ENCODE measurements at regions not wholly inside any gene's neighbourhood (a gene's known extent, or its start where the extent isn't known, plus 50 kb on each side); places are given as distances from the start of the nearest gene placed in this dataset.

GRCh38 chr16:65226077-65226476 is 104.2 kb upstream of the CDH11 start:
- CTCF ChIA-PET (ENCODE audit: partially characterized antibody) = interaction anchor here (0.8 kb wide), 1 partner anchor 101 kb away, joined by 3 read pairs; no protein-coding TSS in a partner anchor
- Histone ChIP-seq H2BK5ac (ENCODE audit: low read depth, low read length) (no peak overlapping the region), H3K36me3 (ENCODE audit: control insufficient read depth in 2 of 4, insufficient read depth in 4 of 4, low read length in 3 of 4) (peaks cover 6 to 24% (median 18%) of the 10 kb centered on the region in 4 experiments), H3K27me3 (replicated peaks in 1 of 4; ENCODE audit: control insufficient read depth in 3 of 4, extremely low read depth in 1 of 4, insufficient read depth in 3 of 4, low read length in 3 of 4) (no peaks in the 10 kb centered on the region; a peak in 1 of 7 replicates), H3K79me2 (ENCODE audit: control insufficient read depth in 1 of 2, insufficient read depth in 2 of 2, low read length in 2 of 2) (peaks cover 0 to 3% of the 10 kb centered on the region in 2 experiments; a peak in 1 of 4 replicates), H3K23me2 (ENCODE audit: low read depth, low read length) (no peaks in the 10 kb centered on the region), H3K9me3 (ENCODE audit: insufficient read depth in 2 of 2, low read depth in 1 of 2, low read length in 1 of 2) (no peaks in the 10 kb centered on the region), H3K27ac (ENCODE audit: low read depth, low read length) (no peak overlapping the region), H4K5ac (ENCODE audit: insufficient read length, low read depth, low read length) (no peak overlapping the region), H3K4me2 (ENCODE audit: insufficient read depth in 1 of 2, low read depth in 2 of 2, low read length in 2 of 2) (0 out of 4 replicates have a peak overlapping the region, but pooled peaks of 1 of the 2 experiments have one; percentile 1), H2BK120ac (replicated peaks; ENCODE audit: low read depth, low read length) (no peak overlapping the region), H3K4me1 (replicated peaks in 1 of 4; ENCODE audit: control insufficient read depth in 3 of 4, insufficient read depth in 4 of 4, low read length in 3 of 4) (peaks cover 5 to 18% (median 10%) of the 10 kb centered on the region in 4 experiments; a peak in 4 of 7 replicates), H2BK15ac (ENCODE audit: low read length) (no peak overlapping the region), H3K4ac (replicated peaks; ENCODE audit: insufficient read length, low read depth, low read length) (no peak overlapping the region), H3K18ac (ENCODE audit: extremely low read depth, low read length) (no peak overlapping the region), H2AK5ac (ENCODE audit: low read depth, low read length) (no peak overlapping the region), H3K56ac (replicated peaks; ENCODE audit: insufficient read length, low read depth, low read length) (no peak overlapping the region), H3K4me3 (ENCODE audit: extremely low read depth in 1 of 4, insufficient read depth in 2 of 4, low read depth in 3 of 4, low read length in 4 of 4) (no peak overlapping the region), H3K23ac (ENCODE audit: insufficient read length) (no peak overlapping the region), H3K79me1 (ENCODE audit: low read depth, low read length) (no peaks in the 10 kb centered on the region), H2BK20ac (ENCODE audit: low read length) (no peak overlapping the region), H2AFZ (ENCODE audit: low read length) (no peak overlapping the region), H3K14ac (ENCODE audit: insufficient read length) (no peak overlapping the region), H4K20me1 (replicated peaks in 1 of 2; ENCODE audit: control insufficient read depth in 1 of 2, insufficient read depth in 2 of 2, low read length in 2 of 2) (peaks cover 6% of the 10 kb centered on the region in 2 experiments), H4K91ac (replicated peaks; ENCODE audit: insufficient read length, low read length) (no peak overlapping the region), H2BK12ac (ENCODE audit: low read depth, low read length) (no peak overlapping the region), H3K9ac (replicated peaks in 1 of 4; ENCODE audit: extremely low read depth in 1 of 4, low read depth in 3 of 4, low read length in 3 of 4) (no peak overlapping the region), H4K8ac (ENCODE audit: extremely low read depth, insufficient read depth, low read length) (no peak overlapping the region)
- TF ChIP-seq POLR2AphosphoS5 (IDR thresholded peaks at IDR 0.05; ENCODE audit: low read depth, low read length) = 0 out of 2 replicates have a peak, but pooled peaks have one; percentile 70
- TF ChIP-seq SP1 (IDR thresholded peaks at IDR 0.05; ENCODE audit: low read depth, low read length) = no peak
- TF ChIP-seq POLR2A (IDR thresholded peaks at IDR 0.05; ENCODE audit: control extremely low read depth in 1 of 2, low read depth in 2 of 2, low read length in 2 of 2) = peak in 1 of 2 experiments; percentile 77; a peak in 2 of 3 replicates
- FAIRE-seq = no peak
- DNase-seq (ENCODE audit: low read depth in 1 of 2, low spot score in 2 of 2) = no peak
- WGBS, 2 experiments (ENCODE audit: extremely low coverage in 1 of 2, insufficient coverage in 1 of 2, insufficient read length in 1 of 2, insufficient replicate concordance in 2 of 2, low coverage in 1 of 2, low lambda C conversion rate in 2 of 2, missing lambda C conversion rate in 1 of 2) = 81% methylated on average over 1 of the region's 1 CpG; no CpG with 5 or more reads in 1 of the 2 experiments
- POLR2A ChIA-PET (ENCODE audit: partially characterized antibody) = interaction anchor here (0.6 to 5.4 kb wide), 8 partner anchors 8 to 254 kb away, joined by 3 to 40 read pairs (median 5); partner anchors contain the start of gene CDH11

Data from H1 (cell line).